IPS DF 6.9 (cell line): ENCODE measurements at regions not wholly inside any gene's neighbourhood (a gene's known extent, or its start where the extent isn't known, plus 50 kb on each side); places are given as distances from the start of the nearest gene placed in this dataset.

Source experiments
- DNase-seq: peaks from one replicate; pipeline ENCODE4 v3.0.0-alpha.2; 2013; ENCODE audit warnings: low read depth, low spot score
- H3K27ac ChIP-seq: one replicate; pipeline ENCODE4 v1.5.1; 2013; ENCODE audit warnings: low read length, control low read depth
- H3K27me3 ChIP-seq: 2 replicates; pipeline ENCODE4 v1.6.1; 2013; ENCODE audit warnings: mild to moderate bottlenecking, low read length; ENCODE audit not compliant: control insufficient read depth, insufficient read depth
- H3K36me3 ChIP-seq: 2 replicates; pipeline ENCODE4 v1.6.1; 2013; ENCODE audit warnings: low read length; ENCODE audit not compliant: control insufficient read depth, insufficient read depth
- H3K4me1 ChIP-seq: 2 replicates; pipeline ENCODE4 v1.6.1; 2013; ENCODE audit warnings: low read length; ENCODE audit not compliant: control insufficient read depth, insufficient read depth
- H3K4me3 ChIP-seq: 2 replicates; pipeline ENCODE4 v1.5.1; 2013; ENCODE audit warnings: mild to moderate bottlenecking, low read length
- H3K9me3 ChIP-seq: 2 replicates; pipeline ENCODE4 v1.6.1; 2013; ENCODE audit warnings: low read length, inconsistent platforms; ENCODE audit not compliant: control insufficient read depth, insufficient read depth
- WGBS: extraction: QIAGEN DNeasy Blood & Tissue Kit; methylation state at CpG from one replicate; pipeline ENCODE4 v1.1.7; 2013; ENCODE audit warnings: mixed read lengths, missing lambda C conversion rate; ENCODE audit not compliant: insufficient read length, insufficient coverage; 5-methylcytosine and 5-hydroxymethylcytosine counted together

GRCh38 chr21:23881783-23882182 lies 1725.5 kb downstream of the MRPL39 start:
- no CpG with 5 or more reads among the region's 4 CpGs for WGBS
- Histone ChIP-seq H3K4me3 (no peak overlapping the region), H3K4me1 (no peaks in the 10 kb centered on the region), H3K36me3 (no peaks in the 10 kb centered on the region), H3K27ac (no peak overlapping the region), H3K9me3 (peaks cover 6% of the 10 kb centered on the region), H3K27me3 (no peaks in the 10 kb centered on the region)
- no peak for DNase-seq

- no CpG with 5 or more reads among the region's 5 CpGs for WGBS
- no peaks in the 10 kb centered on the region for H3K4me1 ChIP-seq
- no peaks in the 10 kb centered on the region for H3K27me3 ChIP-seq
- no peak for DNase-seq
- H3K9me3 ChIP-seq = peaks cover 3% of the 10 kb centered on the region
- no peak overlapping the region for H3K4me3 ChIP-seq
- no peaks in the 10 kb centered on the region for H3K36me3 ChIP-seq
- H3K27ac ChIP-seq = no peak overlapping the region
Measured at GRCh38 chr21:23876925-23877558, 1730.2 kb downstream of the MRPL39 start.

- DNase-seq = no peak
- no CpG with 5 or more reads among the region's 3 CpGs for WGBS
- Histone ChIP-seq H3K36me3 (no peaks in the 10 kb centered on the region), H3K4me3 (no peak overlapping the region), H3K27me3 (no peaks in the 10 kb centered on the region), H3K4me1 (no peaks in the 10 kb centered on the region), H3K27ac (no peak overlapping the region), H3K9me3 (peaks cover 2% of the 10 kb centered on the region)
Measured at GRCh38 chr21:23874271-23874670, 1733.0 kb downstream of the MRPL39 start.

- Histone ChIP-seq H3K27ac (no peak overlapping the region), H3K4me3 (no peak overlapping the region), H3K4me1 (no peaks in the 10 kb centered on the region), H3K27me3 (no peaks in the 10 kb centered on the region), H3K9me3 (peaks cover 4% of the 10 kb centered on the region), H3K36me3 (no peaks in the 10 kb centered on the region)
- no CpG with 5 or more reads among the region's 6 CpGs for WGBS
- DNase-seq = no peak
Measured at GRCh38 chr21:23861911-23862504, 1745.3 kb downstream of the MRPL39 start.

- peaks cover 1% of the 10 kb centered on the region; the same call in 1 of the 2 replicates for H3K9me3 ChIP-seq
Measured at GRCh38 chr21:23858878-23859277, 1748.4 kb downstream of the MRPL39 start.

GRCh38 chr21:23853796-23854379 lies 1753.4 kb downstream of the MRPL39 start:
- no peak for DNase-seq

More at GRCh38 chr21:23858878-23859277, 1748.4 kb downstream of the MRPL39 start:
- Histone ChIP-seq H3K27ac (no peak overlapping the region), H3K4me1 (no peaks in the 10 kb centered on the region), H3K27me3 (no peaks in the 10 kb centered on the region), H3K36me3 (no peaks in the 10 kb centered on the region), H3K4me3 (no peak overlapping the region)
- DNase-seq = no peak
- no CpG with 5 or more reads among the region's 2 CpGs for WGBS

GRCh38 chr21:23837564-23837963 lies 1769.7 kb downstream of the MRPL39 start:
- no peak for DNase-seq
- peaks cover 13% of the 10 kb centered on the region for H3K9me3 ChIP-seq
- no peak overlapping the region for H3K4me3 ChIP-seq
- H3K27me3 ChIP-seq = no peaks in the 10 kb centered on the region
- no CpG with 5 or more reads among the region's 3 CpGs for WGBS
- no peaks in the 10 kb centered on the region for H3K36me3 ChIP-seq
- H3K4me1 ChIP-seq = no peaks in the 10 kb centered on the region
- H3K27ac ChIP-seq = no peak overlapping the region

More at GRCh38 chr21:23853796-23854379, 1753.4 kb downstream of the MRPL39 start:
- WGBS = no CpG with 5 or more reads among the region's 1 CpG
- Histone ChIP-seq H3K27ac (no peak overlapping the region), H3K9me3 (peaks cover 7% of the 10 kb centered on the region), H3K27me3 (no peaks in the 10 kb centered on the region), H3K4me3 (no peak overlapping the region), H3K4me1 (no peaks in the 10 kb centered on the region), H3K36me3 (no peaks in the 10 kb centered on the region)

- no peak overlapping the region for H3K27ac ChIP-seq
- DNase-seq = no peak
- no peaks in the 10 kb centered on the region for H3K27me3 ChIP-seq
- H3K36me3 ChIP-seq = no peaks in the 10 kb centered on the region
- no CpG with 5 or more reads among the region's 3 CpGs for WGBS
- no peaks in the 10 kb centered on the region for H3K4me1 ChIP-seq
- H3K9me3 ChIP-seq = peaks cover 2% of the 10 kb centered on the region; the same call in 1 of the 2 replicates
- H3K4me3 ChIP-seq = no peak overlapping the region
Measured at GRCh38 chr21:23822760-23823159, 1784.5 kb downstream of the MRPL39 start.

GRCh38 chr21:23817337-23817736 lies 1789.9 kb downstream of the MRPL39 start:
- whole genome bisulfite sequencing = no CpG with 5 or more reads among the region's 1 CpG
- H3K4me3 ChIP-seq = no peak overlapping the region
- no peak for DNase-seq
- no peaks in the 10 kb centered on the region for H3K36me3 ChIP-seq
- H3K27ac ChIP-seq = no peak overlapping the region
- H3K27me3 ChIP-seq = no peaks in the 10 kb centered on the region
- no peaks in the 10 kb centered on the region for H3K4me1 ChIP-seq
- H3K9me3 ChIP-seq = peaks cover 2% of the 10 kb centered on the region

- Histone ChIP-seq H3K27ac (no peak overlapping the region), H3K4me3 (no peak overlapping the region), H3K9me3 (peaks cover 5% of the 10 kb centered on the region), H3K4me1 (no peaks in the 10 kb centered on the region), H3K36me3 (no peaks in the 10 kb centered on the region), H3K27me3 (no peaks in the 10 kb centered on the region)
- WGBS = no CpG with 5 or more reads among the region's 4 CpGs
- DNase-seq = no peak
Measured at GRCh38 chr21:23812485-23812884, 1794.8 kb downstream of the MRPL39 start.
